Gastrocnemius medialis (tissue), 4 donors: ENCODE measurements at regions not wholly inside any gene's neighbourhood (a gene's known extent, or its start where the extent isn't known, plus 50 kb on each side); places are given as distances from the start of the nearest gene placed in this dataset.

Experiments used
- ATAC-seq, 2 donors: fragments of 150-250 bp; one replicate each; pipeline ENCODE4 v1.9.1; 2016
- DNase-seq, 2 donors: peaks; one replicate each; pipeline ENCODE4 v3.0.0-alpha.2; 2019
- H3K27ac ChIP-seq, 4 donors: fragments of 200-600 bp; sonication (generic); 1 replicate in 1 of 4; 2 replicates in 3 of 4; pipeline ENCODE4 v1.5.1; 2016 to 2018; ENCODE audit warnings: mild to moderate bottlenecking in 2 of 4, moderate library complexity in 1 of 4
- H3K27me3 ChIP-seq, 3 donors: fragments of 200-600 bp; sonication (generic) in 2 of 3; 1 replicate in 1 of 3; 2 replicates in 2 of 3; pipeline versions ENCODE4 v1.5.1 to v1.6.0; 2016 to 2019; ENCODE audit warnings: mild to moderate bottlenecking in 1 of 3, moderate library complexity in 1 of 3
- H3K36me3 ChIP-seq, 2 donors: fragments of 200-600 bp; sonication (generic) in 1 of 2; one replicate each; pipeline ENCODE4 v1.5.1; 2017 to 2018
- H3K4me1 ChIP-seq, 2 donors: fragments of 200-600 bp; sonication (generic) in 1 of 2; one replicate each; pipeline ENCODE4 v1.5.1; 2016 to 2017; ENCODE audit warnings: mild to moderate bottlenecking in 2 of 2
- H3K4me3 ChIP-seq, 4 donors: fragments of 200-600 bp; sonication (generic) in 3 of 4; 1 replicate in 1 of 4; 2 replicates in 3 of 4; pipeline ENCODE4 v1.5.1; 2016 to 2019; ENCODE audit warnings: mild to moderate bottlenecking in 2 of 4
- H3K9me3 ChIP-seq, 3 donors: fragments of 200-600 bp; sonication (generic) in 2 of 3; 1 replicate in 1 of 3; 2 replicates in 2 of 3; pipeline ENCODE4 v1.5.1; 2016 to 2019
- CTCF ChIP-seq, 5 experiments: fragments of 450-650 bp in 3 of 5; fragments of 200-600 bp in 2 of 5; sonication (generic) in 2 of 5; IDR thresholded peaks in 4 of 5; conservative IDR thresholded peaks in 1 of 5; 1 replicate in 4 of 5; 2 replicates in 1 of 5; pipeline ENCODE4 v1.5.1; 2016 to 2019; ENCODE audit warnings: antibody characterized with exemption in 5 of 5, mild to moderate bottlenecking in 3 of 5, moderate library complexity in 3 of 5
- POLR2A ChIP-seq, 2 donors: fragments of 450-650 bp; IDR thresholded peaks; one replicate each; pipeline ENCODE4 v1.6.1; 2017; ENCODE audit warnings: antibody characterized with exemption in 2 of 2, mild to moderate bottlenecking in 2 of 2, moderate library complexity in 2 of 2
- in situ Hi-C, 4 donors: fragments of 200-750 bp; cut with MboI; loops; one replicate each; pipeline versions ENCODE4 v1.15.0 to v1.8.0; 2017; ENCODE audit warnings: low sequenced_read_pairs in 4 of 4
- intact Hi-C: fragments of 100-400 bp; cut with DNase I; formaldehyde crosslinking; loops from one replicate; pipeline ENCODE4 v1.15.1; 2023; ENCODE audit warnings: low total_unique reads

GRCh38 chr21:15625363-15625762 is 104.4 kb upstream of the USP25 start:
- no peaks in the 10 kb centered on the region for H3K9me3 ChIP-seq
- H3K27ac ChIP-seq = no peak overlapping the region
- no peaks in the 10 kb centered on the region for H3K4me1 ChIP-seq
- DNase-seq = no peak
- intact Hi-C loops (no loop called here), in situ Hi-C loops (no loop called here)
- TF ChIP-seq CTCF (IDR thresholded peaks at IDR 0.05 in 4 of 5, conservative IDR thresholded peaks at IDR 0.05 in 1 of 5) (no peak), POLR2A (IDR thresholded peaks at IDR 0.05) (no peak)
- H3K27me3 ChIP-seq = no peaks in the 10 kb centered on the region
- no peak overlapping the region for H3K4me3 ChIP-seq
- no peaks in the 10 kb centered on the region for H3K36me3 ChIP-seq
- ATAC-seq = no peak

GRCh38 chr21:15626031-15626430 is 103.8 kb upstream of the USP25 start:
- in situ Hi-C loops (no loop called here), intact Hi-C loops (no loop called here)
- H3K4me1 ChIP-seq = no peaks in the 10 kb centered on the region
- H3K9me3 ChIP-seq = no peaks in the 10 kb centered on the region
- no peak overlapping the region for H3K27ac ChIP-seq
- H3K27me3 ChIP-seq = no peaks in the 10 kb centered on the region
- H3K4me3 ChIP-seq = no peak overlapping the region
- no peaks in the 10 kb centered on the region for H3K36me3 ChIP-seq
- TF ChIP-seq CTCF (IDR thresholded peaks at IDR 0.05 in 4 of 5, conservative IDR thresholded peaks at IDR 0.05 in 1 of 5) (no peak), POLR2A (IDR thresholded peaks at IDR 0.05) (no peak)
- DNase-seq (no peak), ATAC-seq (no peak)

GRCh38 chr21:15627011-15627410 is 102.8 kb upstream of the USP25 start:
- intact Hi-C loops (no loop called here), in situ Hi-C loops (no loop called here)
- H3K27ac ChIP-seq = no peak overlapping the region
- no peak overlapping the region for H3K4me3 ChIP-seq
- H3K4me1 ChIP-seq = no peaks in the 10 kb centered on the region
- H3K9me3 ChIP-seq = no peaks in the 10 kb centered on the region
- no peaks in the 10 kb centered on the region for H3K36me3 ChIP-seq
- H3K27me3 ChIP-seq = no peaks in the 10 kb centered on the region
- no peak for DNase-seq
- ATAC-seq = no peak
- TF ChIP-seq POLR2A (IDR thresholded peaks at IDR 0.05) = no peak
- no peak for TF ChIP-seq CTCF (IDR thresholded peaks at IDR 0.05 in 4 of 5, conservative IDR thresholded peaks at IDR 0.05 in 1 of 5)

- no peaks in the 10 kb centered on the region for H3K9me3 ChIP-seq
- DNase-seq = no peak
- in situ Hi-C loops = no loop called here
Observed at GRCh38 chr21:15627823-15628222, 102.0 kb upstream of the USP25 start.

More at GRCh38 chr21:15627823-15628222, 102.0 kb upstream of the USP25 start:
- Histone ChIP-seq H3K27ac (no peak overlapping the region), H3K27me3 (no peaks in the 10 kb centered on the region), H3K4me1 (no peaks in the 10 kb centered on the region), H3K36me3 (no peaks in the 10 kb centered on the region), H3K4me3 (no peak overlapping the region)
- ATAC-seq = no peak
- TF ChIP-seq POLR2A (IDR thresholded peaks at IDR 0.05) (no peak), CTCF (IDR thresholded peaks at IDR 0.05 in 4 of 5, conservative IDR thresholded peaks at IDR 0.05 in 1 of 5) (no peak)
- intact Hi-C loops = no loop called here
